ENCODE measurements at regions not wholly inside any gene's neighbourhood (a gene's known extent, or its start where the extent isn't known, plus 50 kb on each side); places are given as distances from the start of the nearest gene placed in this dataset.
A peak's percentile ranks its signal among the peaks of the same experiment; 100 is the strongest.

DNA sequence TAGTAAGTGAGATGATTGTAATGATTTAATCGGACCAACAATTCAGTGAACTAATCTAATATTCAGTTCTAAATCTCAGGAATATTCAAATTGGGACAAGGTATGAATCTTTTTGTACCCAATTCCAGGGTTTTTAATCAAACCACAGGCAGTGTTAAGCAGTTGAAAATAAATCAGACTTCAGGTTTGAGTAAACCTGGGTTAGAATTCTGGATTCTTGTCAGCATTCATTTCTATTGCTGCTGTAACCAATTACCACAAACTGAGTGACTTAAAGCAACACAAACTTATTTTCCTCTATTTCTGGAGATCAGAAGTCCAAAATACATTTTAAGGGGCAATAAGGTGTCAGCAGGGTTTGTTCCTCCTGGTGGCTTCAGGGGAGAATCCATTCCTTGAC, 208.4 kb upstream of the ZPLD1 start:
- Mint-ChIP-seq H3K36me3 (ENCODE audit: insufficient read depth, unreplicated experiment) (no peaks in the 10 kb centered on the region), H3K4me3 (ENCODE audit: unreplicated experiment) (no peak overlapping the region), H3K27ac (ENCODE audit: low read depth, unreplicated experiment) (no peak overlapping the region), H3K4me1 (ENCODE audit: insufficient read depth, unreplicated experiment) (peaks cover 13% of the 10 kb centered on the region), H3K9me3 (ENCODE audit: unreplicated experiment) (no peaks in the 10 kb centered on the region), H3K27me3 (ENCODE audit: insufficient read depth, unreplicated experiment) (no peaks in the 10 kb centered on the region)
- DNase-seq (ENCODE audit: unreplicated experiment) = no peak
- CTCF ChIA-PET = interaction anchor here (0.6 to 14.5 kb wide), 20 partner anchors 15 to 542 kb away, joined by 3 to 795 read pairs (median 5); partner anchors contain the start of gene NFKBIZ
- no TSS peak for BruUV-seq (replicated peaks)
- TF ChIP-seq, protein P1, sequence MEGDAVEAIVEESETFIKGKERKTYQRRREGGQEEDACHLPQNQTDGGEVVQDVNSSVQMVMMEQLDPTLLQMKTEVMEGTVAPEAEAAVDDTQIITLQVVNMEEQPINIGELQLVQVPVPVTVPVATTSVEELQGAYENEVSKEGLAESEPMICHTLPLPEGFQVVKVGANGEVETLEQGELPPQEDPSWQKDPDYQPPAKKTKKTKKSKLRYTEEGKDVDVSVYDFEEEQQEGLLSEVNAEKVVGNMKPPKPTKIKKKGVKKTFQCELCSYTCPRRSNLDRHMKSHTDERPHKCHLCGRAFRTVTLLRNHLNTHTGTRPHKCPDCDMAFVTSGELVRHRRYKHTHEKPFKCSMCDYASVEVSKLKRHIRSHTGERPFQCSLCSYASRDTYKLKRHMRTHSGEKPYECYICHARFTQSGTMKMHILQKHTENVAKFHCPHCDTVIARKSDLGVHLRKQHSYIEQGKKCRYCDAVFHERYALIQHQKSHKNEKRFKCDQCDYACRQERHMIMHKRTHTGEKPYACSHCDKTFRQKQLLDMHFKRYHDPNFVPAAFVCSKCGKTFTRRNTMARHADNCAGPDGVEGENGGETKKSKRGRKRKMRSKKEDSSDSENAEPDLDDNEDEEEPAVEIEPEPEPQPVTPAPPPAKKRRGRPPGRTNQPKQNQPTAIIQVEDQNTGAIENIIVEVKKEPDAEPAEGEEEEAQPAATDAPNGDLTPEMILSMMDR (IDR thresholded peaks at IDR 0.05; ENCODE audit: unreplicated experiment) = no peak
- POLR2A ChIA-PET = interaction anchor here (1.7 to 2.3 kb wide), 4 partner anchors 377 to 424 kb away, joined by 6 to 26 read pairs (median 14); partner anchors contain the start of gene NFKBIZ
- intact Hi-C loops (cut with micrococcal nuclease) = loop anchor here (10.0 kb wide), 1 partner anchor 232 kb away; no protein-coding TSS in a partner anchor

DNA sequence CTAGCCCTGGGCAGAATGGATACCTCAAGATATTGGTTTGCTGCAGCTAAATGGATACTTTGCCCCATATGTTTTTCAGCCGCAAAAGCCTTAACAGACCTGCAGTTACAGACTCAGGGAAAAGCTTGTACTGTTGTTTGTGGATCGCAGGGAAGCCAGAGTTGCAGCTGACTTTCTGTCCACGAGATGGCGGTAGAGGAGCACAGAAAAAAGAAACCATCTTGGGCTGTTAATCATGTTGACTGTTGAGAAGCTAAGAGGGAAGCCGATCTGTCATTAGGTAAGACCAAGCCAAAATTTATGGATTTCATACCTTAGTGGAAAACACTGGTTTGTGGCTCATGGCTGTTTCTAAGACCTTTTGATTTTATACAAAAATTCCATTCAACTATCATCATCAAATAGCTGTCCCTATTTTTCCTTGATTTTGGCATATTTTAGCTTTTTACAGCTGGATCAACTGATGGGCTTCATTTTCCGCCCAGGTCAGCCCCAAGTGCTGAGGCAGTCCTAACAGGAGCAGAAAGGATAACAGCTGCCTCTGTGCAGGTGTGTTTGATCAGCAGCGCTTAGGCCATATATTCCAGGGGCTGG, 205.7 kb upstream of the ZPLD1 start:
- H3K27me3 Mint-ChIP-seq (ENCODE audit: insufficient read depth, unreplicated experiment) = no peaks in the 10 kb centered on the region
- peaks cover 5% of the 10 kb centered on the region for H3K4me1 Mint-ChIP-seq (ENCODE audit: insufficient read depth, unreplicated experiment)
- peak; percentile 84 for DNase-seq (ENCODE audit: unreplicated experiment)
- no peaks in the 10 kb centered on the region for H3K36me3 Mint-ChIP-seq (ENCODE audit: insufficient read depth, unreplicated experiment)
- TF ChIP-seq, protein P1 (IDR thresholded peaks at IDR 0.05; ENCODE audit: unreplicated experiment) = peak; percentile 92
- H3K9me3 Mint-ChIP-seq (ENCODE audit: unreplicated experiment) = no peaks in the 10 kb centered on the region
- POLR2A ChIA-PET = interaction anchor here (0.6 to 3.3 kb wide), 9 partner anchors 99 to 543 kb away, joined by 3 to 35 read pairs (median 4); partner anchors contain the start of gene RPL24
- BruUV-seq (replicated peaks) = no TSS peak
- CTCF ChIA-PET = interaction anchor here (0.6 to 14.5 kb wide), 69 partner anchors 10 to 1776 kb away, joined by 3 to 795 read pairs (median 4); no protein-coding TSS in a partner anchor
- H3K27ac Mint-ChIP-seq (ENCODE audit: low read depth, unreplicated experiment) = no peak overlapping the region
- intact Hi-C loops (cut with micrococcal nuclease) = loop anchor here (1.0 to 10.0 kb wide), 6 partner anchors 234 to 534 kb away; no protein-coding TSS in a partner anchor
- no peak overlapping the region for H3K4me3 Mint-ChIP-seq (ENCODE audit: unreplicated experiment)

DNA sequence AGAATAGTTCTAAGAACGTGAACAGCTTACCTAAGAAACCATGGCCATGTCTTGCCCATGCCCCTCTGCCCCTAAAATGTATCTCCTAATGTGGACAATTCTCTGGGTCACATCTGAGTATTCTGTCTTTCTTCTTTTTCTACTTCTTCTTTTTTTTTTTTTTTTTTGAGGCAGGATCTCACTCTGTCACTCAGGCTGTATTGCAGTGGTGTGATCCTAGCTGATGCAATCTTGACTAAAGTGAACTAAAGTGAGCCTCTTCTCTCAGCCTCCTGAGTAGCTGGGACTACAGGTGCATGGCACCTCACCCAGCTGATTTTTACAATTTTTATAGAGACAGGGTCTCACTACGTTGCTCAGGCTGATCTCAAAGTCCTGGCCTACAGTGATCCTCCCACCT, 204.8 kb upstream of the ZPLD1 start:
- ChIA-PET POLR2A (interaction anchor here (1.3 to 3.3 kb wide), 3 partner anchors 304 to 403 kb away, joined by 4 to 35 read pairs (median 5); no protein-coding TSS in a partner anchor), CTCF (interaction anchor here (0.5 to 14.5 kb wide), 28 partner anchors 10 to 1918 kb away, joined by 3 to 795 read pairs (median 4); no protein-coding TSS in a partner anchor)
- TF ChIP-seq, protein P1 (IDR thresholded peaks at IDR 0.05; ENCODE audit: unreplicated experiment) = no peak
- DNase-seq (ENCODE audit: unreplicated experiment) = no peak
- H3K4me1 Mint-ChIP-seq (ENCODE audit: insufficient read depth, unreplicated experiment) = peaks cover 5% of the 10 kb centered on the region
- H3K27ac Mint-ChIP-seq (ENCODE audit: low read depth, unreplicated experiment) = no peak overlapping the region
- H3K9me3 Mint-ChIP-seq (ENCODE audit: unreplicated experiment) = no peaks in the 10 kb centered on the region
- H3K4me3 Mint-ChIP-seq (ENCODE audit: unreplicated experiment) = no peak overlapping the region
- no peaks in the 10 kb centered on the region for H3K36me3 Mint-ChIP-seq (ENCODE audit: insufficient read depth, unreplicated experiment)
- H3K27me3 Mint-ChIP-seq (ENCODE audit: insufficient read depth, unreplicated experiment) = no peaks in the 10 kb centered on the region
- intact Hi-C loops (cut with micrococcal nuclease) = loop anchor here (10.0 kb wide), 1 partner anchor 125 kb away; no protein-coding TSS in a partner anchor
- BruUV-seq (replicated peaks) = no TSS peak

DNA sequence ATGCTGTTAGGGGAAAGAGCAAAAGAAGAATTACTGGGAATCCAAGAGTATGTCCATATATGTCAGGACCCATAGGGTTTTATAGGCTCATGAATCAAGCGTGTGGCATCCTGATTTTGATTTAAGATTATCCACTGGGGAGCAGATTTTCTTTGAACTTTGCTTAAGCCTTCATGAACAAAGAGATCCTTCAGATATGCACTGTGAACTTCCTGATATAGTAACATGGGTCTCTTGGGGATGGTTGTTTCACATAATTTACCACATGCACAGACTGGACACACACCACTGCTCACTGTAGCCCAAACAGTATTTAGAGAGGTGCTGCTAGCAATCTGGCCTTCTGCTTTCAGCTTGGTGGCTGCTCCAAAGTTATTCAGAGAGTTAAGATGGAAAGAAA, 200.9 kb upstream of the ZPLD1 start:
- H3K36me3 Mint-ChIP-seq (ENCODE audit: insufficient read depth, unreplicated experiment) = no peaks in the 10 kb centered on the region
- BruUV-seq (replicated peaks) = no TSS peak
- DNase-seq (ENCODE audit: unreplicated experiment) = no peak

More for the DNA sequence above, 200.9 kb upstream of the ZPLD1 start:
- H3K9me3 Mint-ChIP-seq (ENCODE audit: unreplicated experiment) = no peaks in the 10 kb centered on the region
- H3K4me3 Mint-ChIP-seq (ENCODE audit: unreplicated experiment) = no peak overlapping the region
- no peaks in the 10 kb centered on the region for H3K27me3 Mint-ChIP-seq (ENCODE audit: insufficient read depth, unreplicated experiment)
- ChIA-PET POLR2A (no interaction called here), CTCF (interaction anchor here (0.6 to 13.2 kb wide), 4 partner anchors 8 to 398 kb away, joined by 3 to 672 read pairs (median 4); no protein-coding TSS in a partner anchor)
- TF ChIP-seq, protein P1 (IDR thresholded peaks at IDR 0.05; ENCODE audit: unreplicated experiment) = no peak
- H3K27ac Mint-ChIP-seq (ENCODE audit: low read depth, unreplicated experiment) = no peak overlapping the region
- intact Hi-C loops (cut with micrococcal nuclease) = loop anchor here (10.0 kb wide), 1 partner anchor 121 kb away; no protein-coding TSS in a partner anchor
- peaks cover 5% of the 10 kb centered on the region for H3K4me1 Mint-ChIP-seq (ENCODE audit: insufficient read depth, unreplicated experiment)
